SU-DHL-6 (cell line): ENCODE measurements at regions not wholly inside any gene's neighbourhood (a gene's known extent, or its start where the extent isn't known, plus 50 kb on each side); places are given as distances from the start of the nearest gene placed in this dataset.
"Not testable (repeated sequence)": the region's sequence is repeated elsewhere in the genome, so short reads cannot be mapped to it uniquely, and the experiment has no call there.

Source experiments
- H2AFZ ChIP-seq: fragments of 200-600 bp; sonication (generic); 2 replicates; pipeline ENCODE4 v1.6.1; 2014; ENCODE audit warnings: low read depth, mild to moderate bottlenecking, moderate library complexity, mixed read lengths, antibody characterized with exemption, low read length; ENCODE audit not compliant: severe bottlenecking
- H3F3A ChIP-seq: fragments of 200-600 bp; shearing (Covaris generic); 2 replicates; pipeline ENCODE4 v1.6.0; 2016; ENCODE audit warnings: antibody characterized with exemption, mild to moderate bottlenecking; ENCODE audit not compliant: insufficient read depth
- H3K27ac ChIP-seq: fragments of 200-600 bp; sonication (generic); 2 replicates; pipeline ENCODE4 v1.5.1; 2016; ENCODE audit warnings: low read depth, mild to moderate bottlenecking, low read length, moderate library complexity, mixed read lengths
- H3K27me3 ChIP-seq: fragments of 200-600 bp; sonication (generic), shearing (Covaris generic); 2 replicates; pipeline ENCODE4 v1.6.0; 2014; ENCODE audit warnings: mild to moderate bottlenecking, low read length
- H3K36me3 ChIP-seq: fragments of 200-600 bp; sonication (generic); 2 replicates; pipeline ENCODE4 v1.6.1; 2014; ENCODE audit warnings: mild to moderate bottlenecking, low read length, mixed read lengths
- H3K4me2 ChIP-seq: fragments of 300-600, 200-600 bp; shearing (Covaris generic), sonication (generic); 2 replicates; pipeline ENCODE4 v1.6.0; 2014; ENCODE audit warnings: low read length, low read depth, mild to moderate bottlenecking; ENCODE audit not compliant: poor library complexity, severe bottlenecking
- H3K4me3 ChIP-seq: fragments of 200-600 bp; sonication (generic); 2 replicates; pipeline ENCODE4 v1.5.1; 2014; ENCODE audit warnings: antibody characterized with exemption, low read length, mild to moderate bottlenecking, mixed read lengths; ENCODE audit not compliant: insufficient read depth, poor library complexity, severe bottlenecking
- H3K79me2 ChIP-seq: fragments of 200-600 bp; sonication (generic); 2 replicates; pipeline ENCODE4 v1.6.1; 2014; ENCODE audit warnings: mild to moderate bottlenecking, low read length, moderate library complexity; ENCODE audit not compliant: insufficient read depth
- H3K9ac ChIP-seq: fragments of 200-600 bp; sonication (generic); 2 replicates; pipeline ENCODE4 v1.7.0; 2014; ENCODE audit warnings: mild to moderate bottlenecking, low read length
- H3K9me2 ChIP-seq: fragments of 200-600 bp; sonication (generic); replicated peaks from 2 replicates; pipeline ENCODE4 v1.6.1; 2014; ENCODE audit warnings: low read length; ENCODE audit not compliant: insufficient read depth
- H3K9me3 ChIP-seq: fragments of 200-600 bp; sonication (generic); 2 replicates; pipeline ENCODE4 v1.6.1; 2014; ENCODE audit warnings: low read length, mixed read lengths; ENCODE audit not compliant: insufficient read depth
- H4K20me1 ChIP-seq: fragments of 200-600 bp; sonication (generic); 2 replicates; pipeline ENCODE4 v1.6.1; 2014; ENCODE audit warnings: low read depth, mild to moderate bottlenecking, antibody characterized with exemption, low read length, moderate library complexity, mixed read lengths
- CTCF ChIP-seq: fragments of 200-600 bp; sonication (generic); IDR thresholded peaks from one replicate; pipeline ENCODE4 v1.5.1; 2017; ENCODE audit warnings: antibody characterized with exemption, mild to moderate bottlenecking, low read length, moderate library complexity; ENCODE audit not compliant: insufficient read depth, poor library complexity, severe bottlenecking
- EZH2phosphoT487 ChIP-seq: fragments of 200-600 bp; sonication (generic), shearing (Covaris generic); conservative IDR thresholded peaks from 2 replicates; pipeline ENCODE4 v1.6.1; 2018; ENCODE audit warnings: mild to moderate bottlenecking, antibody characterized with exemption, low read length, moderate library complexity, mixed read lengths

- Histone ChIP-seq H4K20me1 (no peaks in the 10 kb centered on the region), H3K27me3 (no peaks in the 10 kb centered on the region), H3F3A (no peaks in the 10 kb centered on the region), H3K4me3 (no peak overlapping the region), H3K27ac (no peak overlapping the region), H3K36me3 (no peaks in the 10 kb centered on the region), H3K9me3 (no peaks in the 10 kb centered on the region), H3K9ac (no peak overlapping the region), H3K4me2 (no peak overlapping the region), H3K9me2 (no peaks in the 10 kb centered on the region), H2AFZ (no peak overlapping the region), H3K79me2 (no peaks in the 10 kb centered on the region)
- no peak for TF ChIP-seq EZH2phosphoT487
- TF ChIP-seq CTCF: no peak
These were observed 230.0 kb downstream of the BCHE start for GRCh38 chr3:165607221-165607620.

- no peaks in the 10 kb centered on the region for H3K27me3 ChIP-seq
- H3K9me2 ChIP-seq: no peaks in the 10 kb centered on the region
- no peak overlapping the region for H3K9ac ChIP-seq
- no peak overlapping the region for H2AFZ ChIP-seq
- H3K9me3 ChIP-seq: no peaks in the 10 kb centered on the region
- no peak overlapping the region for H3K27ac ChIP-seq
- H3F3A ChIP-seq: no peaks in the 10 kb centered on the region
- no peaks in the 10 kb centered on the region for H3K79me2 ChIP-seq
- TF ChIP-seq CTCF: no peak
- TF ChIP-seq EZH2phosphoT487: no peak
- H4K20me1 ChIP-seq: no peaks in the 10 kb centered on the region
- no peak overlapping the region for H3K4me3 ChIP-seq
- no peaks in the 10 kb centered on the region for H3K36me3 ChIP-seq
- H3K4me2 ChIP-seq: no peak overlapping the region
These were observed 234.0 kb downstream of the BCHE start for GRCh38 chr3:165603196-165603595.

GRCh38 chr3:165572566-165572965 lies 264.7 kb downstream of the BCHE start:
- not testable (repeated sequence) for H4K20me1 ChIP-seq, H2AFZ ChIP-seq, H3K9ac ChIP-seq, H3K4me2 ChIP-seq, H3K27me3 ChIP-seq, H3K27ac ChIP-seq, H3K4me3 ChIP-seq, H3F3A ChIP-seq, H3K36me3 ChIP-seq, H3K9me3 ChIP-seq, H3K79me2 ChIP-seq, H3K9me2 ChIP-seq

GRCh38 chr3:165568907-165569462 lies 268.2 kb downstream of the BCHE start:
- Histone ChIP-seq H3K79me2 (no peaks in the 10 kb centered on the region), H3K27ac (no peak overlapping the region), H3F3A (no peaks in the 10 kb centered on the region), H3K36me3 (no peaks in the 10 kb centered on the region), H3K9me2 (no peaks in the 10 kb centered on the region), H4K20me1 (no peaks in the 10 kb centered on the region), H2AFZ (peak overlapping the region; percentile 32), H3K4me3 (no peak overlapping the region), H3K27me3 (no peaks in the 10 kb centered on the region), H3K9ac (no peak overlapping the region), H3K9me3 (no peaks in the 10 kb centered on the region), H3K4me2 (peak overlapping the region; percentile 29)
- TF ChIP-seq EZH2phosphoT487 (no peak), CTCF (no peak)
